K562 (cell line): ENCODE measurements at regions not wholly inside any gene's neighbourhood (a gene's known extent, or its start where the extent isn't known, plus 50 kb on each side); places are given as distances from the start of the nearest gene placed in this dataset.

Source experiments
- ATAC-seq: fragments of 200-7000 bp; cut with Tn5 transposase; 3 replicates; pipeline ENCODE4 v1.9.1; 2020; ENCODE audit warnings: moderate library complexity
- BruUV-seq: library from RNA; stranded (reverse); fragments of 400-500 nt; replicated peaks from 2 replicates; lab custom pipeline; 2021; lab: Mats Ljungman, UMichigan
- CTCF ChIA-PET: fragments of 300-600 bp; formaldehyde crosslinking; extraction: SDS; loops from one replicate; lab custom pipeline; 2021; ENCODE audit warnings: low intra/inter-chr PET ratio; lab: Yijun Ruan, JAX
- POLR2A ChIA-PET: fragments of 300-600, 350-650 bp; sonication (Branson Sonifier 250); formaldehyde crosslinking; extraction: SDS; loops from one replicate; lab custom pipeline; 2021; ENCODE audit warnings: antibody characterized with exemption, inconsistent platforms; lab: Yijun Ruan, JAX
- DNase-seq, 4 experiments: peaks; one replicate each; pipeline versions ENCODE4 v3.0.0 to v3.0.0-alpha.2; 2011 to 2018; ENCODE audit warnings: low spot score in 3 of 4, mixed read lengths in 3 of 4; ENCODE audit errors: extremely low read depth in 1 of 4
- FAIRE-seq: peaks from 2 replicates; lab custom pipeline; 2011; peaks lifted over from hg19 to GRCh38; lab: Jason Lieb, UNC
- H2AFZ ChIP-seq: 2 replicates; pipeline ENCODE4 v1.6.0; 2011; ENCODE audit warnings: low read depth, low read length, control low read depth, inconsistent platforms
- H3K27ac ChIP-seq: fragments of 200-600 bp; 3 replicates; pipeline ENCODE4 v1.8.0; 2011; ENCODE audit warnings: low read depth, mild to moderate bottlenecking, control low read depth, inconsistent platforms, low read length, moderate library complexity, mixed read lengths; ENCODE audit errors: extremely low read depth
- H3K27me3 ChIP-seq, 2 experiments: fragments of 300-600 bp in 1 of 2; 2 replicates in 1 of 2; 3 replicates in 1 of 2; pipeline versions ENCODE4 v1.6.0 to v1.8.0; 2011; ENCODE audit warnings: inconsistent platforms in 2 of 2, low read length in 2 of 2, mild to moderate bottlenecking in 1 of 2, mixed read lengths in 1 of 2, moderate library complexity in 1 of 2; ENCODE audit not compliant: control insufficient read depth in 2 of 2, insufficient read depth in 2 of 2
- H3K36me3 ChIP-seq: fragments of 300-600 bp; 3 replicates; pipeline ENCODE4 v1.8.0; 2011; ENCODE audit warnings: mild to moderate bottlenecking, low read length, inconsistent platforms; ENCODE audit not compliant: control insufficient read depth, insufficient read depth
- H3K4me1 ChIP-seq, 2 experiments: fragments of 200-600 bp in 1 of 2; replicated peaks in 1 of 2; 2 replicates in 1 of 2; 3 replicates in 1 of 2; pipeline versions ENCODE4 v1.5.1 to v1.8.0; 2011; ENCODE audit warnings: inconsistent platforms in 2 of 2, low read length in 2 of 2, mild to moderate bottlenecking in 1 of 2, mixed read lengths in 1 of 2, moderate library complexity in 1 of 2; ENCODE audit not compliant: control insufficient read depth in 2 of 2, insufficient read depth in 2 of 2
- H3K4me2 ChIP-seq: 2 replicates; pipeline ENCODE4 v1.6.1; 2011; ENCODE audit warnings: low read length, control low read depth, inconsistent platforms, mixed read lengths; ENCODE audit not compliant: insufficient read depth
- H3K4me3 ChIP-seq: fragments of 200-600 bp; sonication (generic), shearing (Covaris generic); 2 replicates; pipeline ENCODE4 v1.5.1; 2016; ENCODE audit warnings: control low read depth, inconsistent platforms
- H3K79me2 ChIP-seq: fragments of 200-600 bp; 3 replicates; pipeline ENCODE4 v1.8.0; 2011; ENCODE audit warnings: low read length, inconsistent platforms; ENCODE audit not compliant: control insufficient read depth, insufficient read depth
- H3K9ac ChIP-seq, 2 experiments: 2 replicates each; pipeline versions ENCODE4 v1.6.0 to v1.6.1; 2011; ENCODE audit warnings: low read depth in 2 of 2, low read length in 2 of 2, control low read depth in 1 of 2, inconsistent platforms in 1 of 2, mild to moderate bottlenecking in 1 of 2, mixed read lengths in 1 of 2; ENCODE audit not compliant: insufficient read depth in 1 of 2
- H3K9me1 ChIP-seq: one replicate; pipeline ENCODE4 v1.6.0; 2011; ENCODE audit warnings: inconsistent platforms, mild to moderate bottlenecking, low read length, moderate library complexity; ENCODE audit not compliant: control insufficient read depth, insufficient read depth
- H3K9me3 ChIP-seq: replicated peaks from 2 replicates; pipeline ENCODE4 v1.5.1; 2011; ENCODE audit warnings: low read depth, low read length, inconsistent platforms; ENCODE audit not compliant: control insufficient read depth, insufficient read depth
- H4K20me1 ChIP-seq: replicated peaks from 2 replicates; pipeline ENCODE4 v1.6.1; 2011; ENCODE audit warnings: low read length, inconsistent platforms, mixed read lengths; ENCODE audit not compliant: control insufficient read depth, insufficient read depth
- CBFB ChIP-seq: sonication (generic); formaldehyde crosslinking; IDR thresholded peaks from 2 replicates; pipeline ENCODE4 v1.4.0; 2020; ENCODE audit warnings: mild to moderate bottlenecking, missing genetic modification reagents
- ESRRA ChIP-seq: fragments of 450-650 bp; IDR thresholded peaks from 2 replicates; pipeline ENCODE4 v1.6.1; 2014; ENCODE audit warnings: low read depth, mild to moderate bottlenecking, moderate library complexity, borderline replicate concordance
- HMG20A ChIP-seq: fragments of 450-650 bp; formaldehyde crosslinking; conservative IDR thresholded peaks from 2 replicates; pipeline ENCODE4 v1.4.0; 2020; ENCODE audit warnings: mild to moderate bottlenecking, mixed read lengths
- KDM4B ChIP-seq, 2 experiments: fragments of 450-650 bp in 1 of 2; sonication (generic) in 1 of 2; IDR thresholded peaks; 2 replicates each; pipeline ENCODE4 v1.6.1; 2016 to 2017; ENCODE audit warnings: borderline replicate concordance in 2 of 2, antibody characterized with exemption in 1 of 2, low read depth in 1 of 2, mild to moderate bottlenecking in 1 of 2
- MCM3 ChIP-seq: fragments of 450-650 bp; IDR thresholded peaks from 2 replicates; pipeline ENCODE4 v1.6.1; 2016
- NFIX ChIP-seq: fragments of 250-450 bp; sonication (Bioruptor Pico); IDR thresholded peaks from 2 replicates; pipeline ENCODE4 v1.4.0; 2020; ENCODE audit warnings: low read depth, mild to moderate bottlenecking, moderate library complexity
- POLR2G ChIP-seq: fragments of 200-400 bp; formaldehyde crosslinking; IDR thresholded peaks from 2 replicates; pipeline ENCODE4 v1.6.1; 2017; ENCODE audit warnings: low read depth, mild to moderate bottlenecking, antibody characterized with exemption, low read length, moderate library complexity
- RBFOX2 ChIP-seq: fragments of 200-400 bp; formaldehyde crosslinking; IDR thresholded peaks from 2 replicates; pipeline ENCODE4 v1.6.1; 2017; ENCODE audit warnings: low read depth, mild to moderate bottlenecking, low read length, moderate library complexity
- TARDBP ChIP-seq: fragments of 450-650 bp; IDR thresholded peaks from 2 replicates; pipeline ENCODE4 v1.6.1; 2016
- ZNF140 ChIP-seq: fragments of 250-450 bp; sonication (Bioruptor Pico); IDR thresholded peaks from 2 replicates; pipeline ENCODE4 v1.8.0; 2021; ENCODE audit warnings: moderate library complexity, mild to moderate bottlenecking, inconsistent platforms
- ZNF23 ChIP-seq: fragments of 250-450 bp; sonication (Bioruptor Pico); IDR thresholded peaks from 2 replicates; pipeline ENCODE4 v1.4.0; 2020; ENCODE audit warnings: mild to moderate bottlenecking
- WGBS: fragments of 100-300 bp; shearing (Covaris generic); methylation state at CpG from one replicate; pipeline ENCODE4 v1.1.6; 2016; ENCODE audit warnings: low coverage, mixed read lengths; ENCODE audit not compliant: insufficient coverage; ENCODE audit errors: missing lambda C conversion rate; 5-methylcytosine and 5-hydroxymethylcytosine counted together
- in situ Hi-C: fragments of 300-500 bp; cut with MboI; formaldehyde crosslinking; loops from 4 replicates; pipeline ENCODE4 v1.15.0; 2018; ENCODE audit warnings: inconsistent platforms, mixed read lengths
- intact Hi-C: fragments of 100-400 bp; cut with micrococcal nuclease; formaldehyde crosslinking; loops from 2 replicates; pipeline ENCODE4 v1.14.2; 2022

- no TSS peak for BruUV-seq
- Histone ChIP-seq H3K27ac (no peak overlapping the region), H3K4me1 (no peaks in the 10 kb centered on the region), H4K20me1 (no peaks in the 10 kb centered on the region), H3K4me3 (no peak overlapping the region), H3K79me2 (no peaks in the 10 kb centered on the region), H3K9me1 (no peaks in the 10 kb centered on the region), H3K9me3 (no peaks in the 10 kb centered on the region; the same call in 1 of the 2 replicates), H3K36me3 (no peaks in the 10 kb centered on the region), H3K27me3 (no peaks in the 10 kb centered on the region), H3K9ac (no peak overlapping the region), H3K4me2 (no peak overlapping the region), H2AFZ (no peak overlapping the region)
- ChIA-PET CTCF (no interaction called here), POLR2A (no interaction called here)
- TF ChIP-seq TARDBP, result no peak
- TF ChIP-seq HMG20A (CRISPR knock-in tag), result no peak
- no peak for TF ChIP-seq MCM3
- no peak for TF ChIP-seq NFIX
- TF ChIP-seq RBFOX2, result no peak
- 0% methylated on average over 3 of the region's 3 CpGs for WGBS
- DNase-seq (no peak), ATAC-seq (no peak), FAIRE-seq (no peak)
- in situ Hi-C loops (no loop called here), intact Hi-C loops (no loop called here)
These were observed 433.8 kb upstream of the SUCLG2 start for GRCh38 chr3:68088216-68088615.

GRCh38 chr3:68072062-68072461, 417.6 kb upstream of the SUCLG2 start:
- TF ChIP-seq CBFB (CRISPR knock-in tag) (no peak), KDM4B (IDR thresholded peaks at IDR 0.05; ENCODE audit: borderline replicate concordance in 2 of 2, low read depth in 1 of 2) (no peak), POLR2G (no peak), ZNF140 (CRISPR knock-in tag) (no peak), ESRRA (no peak), ZNF23 (CRISPR knock-in tag) (no peak)
- Histone ChIP-seq H3K79me2 (no peaks in the 10 kb centered on the region), H3K9ac (no peak overlapping the region), H3K9me3 (no peaks in the 10 kb centered on the region), H3K36me3 (no peaks in the 10 kb centered on the region), H3K27me3 (no peaks in the 10 kb centered on the region), H3K27ac (no peak overlapping the region), H4K20me1 (no peaks in the 10 kb centered on the region), H3K9me1 (no peaks in the 10 kb centered on the region), H3K4me1 (no peaks in the 10 kb centered on the region), H3K4me3 (no peak overlapping the region), H3K4me2 (no peak overlapping the region), H2AFZ (no peak overlapping the region)
- in situ Hi-C loops (no loop called here), intact Hi-C loops (no loop called here)
- 3% methylated on average over 3 of the region's 3 CpGs for WGBS
- DNase-seq, result no peak
- no peak for ATAC-seq
- BruUV-seq, result no TSS peak
- CTCF ChIA-PET, result no interaction called here
- POLR2A ChIA-PET, result no interaction called here
- FAIRE-seq, result no peak
